ENCODE measurements at regions not wholly inside any gene's neighbourhood (a gene's known extent, or its start where the extent isn't known, plus 50 kb on each side); places are given as distances from the start of the nearest gene placed in this dataset.

DNA sequence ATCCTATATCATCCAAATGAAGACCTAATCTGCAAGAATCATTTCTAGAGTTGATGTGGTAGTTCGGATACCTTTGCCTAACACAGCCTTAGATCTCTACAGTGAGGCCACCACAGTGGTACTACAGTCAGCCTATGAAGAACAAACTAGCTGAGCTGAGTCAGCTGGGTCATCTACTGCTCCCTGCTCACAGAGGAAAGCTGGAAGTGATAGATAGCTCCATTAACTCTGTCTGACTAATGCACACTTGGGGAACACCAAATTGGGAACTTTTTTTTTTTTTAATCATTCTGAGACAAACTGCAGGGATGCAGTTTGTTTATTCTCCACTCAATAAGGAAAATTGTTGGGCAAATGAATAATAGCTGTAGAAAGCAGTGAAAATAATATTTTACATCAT, 1160.6 kb downstream of the PCDH9 start:
- no peak for DNase-seq

DNA sequence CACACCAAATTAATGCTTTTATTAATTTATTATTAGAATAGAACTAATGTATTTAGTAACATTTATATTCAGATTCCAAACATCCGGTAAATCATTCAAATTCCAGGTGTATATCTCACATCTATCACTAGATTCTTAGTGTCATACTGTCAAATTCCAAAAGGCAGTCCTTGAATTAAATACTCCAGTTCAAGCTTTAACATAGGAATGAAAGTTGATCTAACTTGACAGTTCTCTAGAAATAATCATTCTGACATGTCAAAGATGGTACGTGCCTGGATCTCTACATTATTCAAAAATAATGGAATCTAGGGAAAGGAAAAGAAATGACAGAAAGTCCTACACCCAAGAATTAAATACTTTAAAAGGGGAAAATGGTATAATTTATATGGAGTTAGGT, 1161.5 kb downstream of the PCDH9 start:
- no peak for DNase-seq

- DNase-seq = no peak
Measured at GRCh38 chr13:66048888-66049287, 1181.2 kb downstream of the PCDH9 start.

GRCh38 chr13:66040506-66040905, 1189.6 kb downstream of the PCDH9 start:
- no peak for DNase-seq

- no peak for DNase-seq
Measured at GRCh38 chr13:66037096-66037495, 1193.0 kb downstream of the PCDH9 start.

- no peak for DNase-seq
Measured at GRCh38 chr13:66036636-66037035, 1193.5 kb downstream of the PCDH9 start.

GRCh38 chr13:66036024-66036614, 1194.0 kb downstream of the PCDH9 start:
- DNase-seq = no peak

DNA sequence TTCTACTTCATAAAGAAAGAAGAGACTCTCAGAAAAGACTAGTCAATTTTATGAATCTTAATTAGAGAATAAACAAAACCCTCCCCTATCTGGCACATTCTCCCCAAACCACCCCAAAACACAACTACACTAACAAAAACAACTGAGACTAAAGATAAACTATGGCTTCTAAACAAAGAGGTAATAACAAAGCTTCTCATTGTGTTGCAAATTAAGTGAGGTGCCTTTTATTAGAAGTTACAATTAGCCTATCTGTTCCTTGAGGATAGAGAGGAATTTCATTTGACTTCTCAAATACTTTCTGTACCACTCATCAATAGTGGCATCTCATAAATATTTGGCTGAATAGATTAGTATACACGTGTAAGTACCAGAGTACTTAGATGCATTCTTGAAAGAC, 1196.2 kb downstream of the PCDH9 start:
- no peak for DNase-seq

DNA sequence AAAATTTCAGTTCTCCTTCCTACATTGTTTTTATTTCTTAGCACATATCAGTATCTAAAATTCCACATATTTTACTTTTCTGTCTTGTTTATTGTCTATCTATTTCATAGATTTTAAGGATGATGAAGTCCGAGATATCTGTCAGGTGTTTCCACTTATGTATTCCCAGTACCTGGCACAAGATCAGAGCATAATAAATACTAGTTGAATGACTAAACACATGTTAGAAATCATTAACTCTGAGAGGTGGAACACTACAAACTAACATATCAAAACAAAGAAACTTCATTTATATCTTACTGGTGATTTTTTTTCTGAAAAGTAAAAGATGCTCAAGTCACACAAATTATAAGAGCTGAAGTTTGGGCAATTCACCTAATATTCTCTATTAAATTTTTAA, 1208.3 kb downstream of the PCDH9 start:
- no peak for DNase-seq

GRCh38 chr13:66014771-66015170, 1215.4 kb downstream of the PCDH9 start:
- no peak for DNase-seq

GRCh38 chr13:66009241-66009640, 1220.9 kb downstream of the PCDH9 start:
- DNase-seq = no peak

- DNase-seq = no peak
Measured at GRCh38 chr13:66003558-66003957, 1226.6 kb downstream of the PCDH9 start.

GRCh38 chr13:66001140-66001539, 1229.0 kb downstream of the PCDH9 start:
- DNase-seq = no peak

- no peak for DNase-seq
Measured at GRCh38 chr13:65999411-65999810, 1230.7 kb downstream of the PCDH9 start.

DNA sequence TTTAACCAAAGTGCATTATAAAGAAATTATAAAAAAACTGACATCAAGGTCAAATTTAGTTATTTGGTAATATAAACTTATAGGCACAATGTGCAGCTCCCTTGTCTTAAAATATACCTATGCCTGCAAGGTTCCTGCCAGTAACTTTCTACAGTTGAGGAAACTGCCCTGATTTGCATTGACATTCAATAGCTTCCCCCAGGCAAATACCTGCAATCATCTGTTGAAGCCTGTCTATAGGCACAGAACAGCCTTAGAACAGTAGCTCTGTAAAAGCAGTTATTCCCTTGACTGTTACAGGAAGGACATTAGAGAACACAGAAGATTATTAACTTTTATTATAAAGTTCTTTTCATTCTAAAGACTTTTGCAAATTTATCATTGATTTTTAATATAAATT, 1239.5 kb downstream of the PCDH9 start:
- DNase-seq = no peak

DNA sequence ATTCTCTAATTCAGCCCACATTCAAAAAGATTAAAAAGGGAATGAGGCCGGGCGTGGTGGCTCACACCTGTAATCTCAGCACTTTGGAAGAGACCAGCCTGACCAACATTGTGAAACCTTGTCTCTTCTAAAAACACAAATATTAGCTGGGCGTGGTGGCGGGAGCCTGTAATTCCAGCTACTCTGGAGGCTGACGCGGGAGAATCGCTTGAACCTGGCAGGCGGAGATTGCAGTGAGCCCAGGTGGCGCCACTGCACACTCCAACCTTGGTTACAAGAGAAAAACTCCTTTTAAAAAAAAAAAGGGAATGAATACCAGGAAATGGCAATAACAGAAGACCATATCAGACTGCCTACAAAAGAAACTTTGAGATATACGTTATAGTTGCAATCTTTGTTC, 1244.5 kb downstream of the PCDH9 start:
- DNase-seq = no peak

DNA sequence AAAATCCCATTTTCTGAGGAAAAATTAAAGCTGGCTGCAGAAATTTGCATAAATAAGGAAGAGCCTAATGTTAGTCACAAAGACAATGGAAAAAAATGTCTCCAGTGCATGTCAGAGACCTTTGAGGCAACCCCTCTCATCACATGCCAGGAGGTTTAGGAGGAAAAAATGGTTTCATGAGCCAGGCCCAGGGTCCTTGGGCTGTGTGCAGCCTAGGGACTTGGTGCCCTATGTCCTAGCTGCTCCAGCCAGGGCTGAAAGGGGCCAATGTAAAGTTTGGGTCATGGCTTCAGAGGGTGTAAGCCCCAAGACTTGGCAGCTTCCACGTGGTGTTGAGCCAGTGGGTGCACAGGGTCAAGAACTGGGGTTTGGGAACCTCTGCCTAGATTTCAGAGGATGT, 1252.6 kb downstream of the PCDH9 start:
- DNase-seq = no peak

DNA sequence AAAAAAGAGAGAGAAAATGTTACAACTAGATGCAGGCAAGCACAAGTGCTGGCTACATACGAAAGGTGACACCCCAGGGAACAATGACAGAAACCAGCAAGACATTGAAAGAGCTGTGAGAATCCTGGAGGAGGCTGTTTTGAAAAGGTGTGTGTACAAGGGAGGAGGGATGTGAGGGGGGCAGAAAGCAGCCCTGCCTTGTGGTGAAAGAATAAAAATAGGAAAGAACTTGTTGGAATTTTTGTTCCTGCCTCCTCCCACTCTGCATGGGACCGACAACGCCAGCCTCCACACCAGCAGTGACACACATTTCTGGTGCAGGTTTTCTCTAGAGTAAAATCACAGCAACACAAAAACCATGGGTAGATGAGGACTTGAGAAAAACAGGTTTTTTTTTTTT, 1258.6 kb downstream of the PCDH9 start:
- DNase-seq = no peak

- DNase-seq = peak in 2 of 4 experiments; percentile 1 to 13
Measured at GRCh38 chr13:65966991-65967451, 1263.1 kb downstream of the PCDH9 start.

DNA sequence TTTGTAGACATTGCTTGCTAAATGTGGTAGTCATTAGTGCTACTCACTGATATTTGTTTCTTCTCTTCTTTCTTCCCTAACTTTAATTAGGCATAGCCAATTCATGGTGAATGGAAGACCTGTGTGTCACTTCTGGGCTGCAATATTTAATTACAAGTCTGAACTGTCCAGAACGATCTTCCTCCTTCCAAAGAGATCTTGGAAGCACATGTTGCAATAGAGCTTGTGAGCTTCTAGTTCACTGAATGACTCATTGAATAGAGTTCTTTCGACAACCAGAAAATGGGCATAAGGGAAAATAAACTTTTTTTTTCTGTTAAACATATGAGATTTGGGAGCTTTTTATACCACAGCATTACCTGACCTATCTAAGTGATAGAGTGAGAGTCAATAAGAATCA, 1264.6 kb downstream of the PCDH9 start:
- DNase-seq = peak in 1 of 4 experiments; percentile 15

GRCh38 chr13:65964672-65965071, 1265.5 kb downstream of the PCDH9 start:
- no peak for DNase-seq

DNA sequence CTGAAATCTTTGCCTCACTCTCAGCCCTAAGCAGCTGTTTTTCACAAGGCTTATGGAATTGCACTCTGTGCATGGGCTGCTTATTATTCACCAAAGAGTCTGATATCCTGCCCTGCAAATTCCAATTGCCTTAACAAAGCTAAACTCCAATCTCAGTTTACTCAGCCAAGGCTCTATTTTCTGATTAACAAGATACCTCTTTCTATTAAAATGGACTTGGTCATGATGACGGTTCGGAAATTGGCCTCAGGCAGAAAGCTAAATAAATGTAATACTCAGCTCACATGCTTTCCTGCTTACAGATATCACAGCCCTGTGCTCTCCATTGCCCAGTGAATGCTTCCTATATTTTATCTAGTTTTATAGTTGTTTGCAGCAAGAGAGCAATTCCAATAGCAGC, 1270.8 kb downstream of the PCDH9 start:
- DNase-seq = no peak

- no peak for DNase-seq
Measured at GRCh38 chr13:65946387-65946786, 1283.7 kb downstream of the PCDH9 start.

DNA sequence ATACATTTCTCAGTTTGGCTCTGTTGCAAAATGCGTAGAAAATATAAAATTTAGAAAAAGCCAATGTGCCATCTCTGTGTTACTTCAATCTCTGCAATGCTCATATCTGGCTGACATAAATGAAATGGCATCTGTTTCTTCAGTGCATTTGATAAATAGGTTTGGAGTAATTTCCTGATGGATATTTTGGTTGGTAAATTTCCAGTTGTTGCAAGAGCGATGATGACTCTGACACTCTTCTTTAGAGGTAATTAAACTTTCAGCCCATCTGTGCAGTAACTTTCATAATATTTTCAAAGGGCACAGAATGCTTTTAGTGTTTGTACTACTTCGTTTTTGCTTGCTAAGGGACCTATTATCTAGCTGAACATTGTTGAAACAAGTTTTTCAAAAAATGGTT, 1286.4 kb downstream of the PCDH9 start:
- DNase-seq = no peak

DNA sequence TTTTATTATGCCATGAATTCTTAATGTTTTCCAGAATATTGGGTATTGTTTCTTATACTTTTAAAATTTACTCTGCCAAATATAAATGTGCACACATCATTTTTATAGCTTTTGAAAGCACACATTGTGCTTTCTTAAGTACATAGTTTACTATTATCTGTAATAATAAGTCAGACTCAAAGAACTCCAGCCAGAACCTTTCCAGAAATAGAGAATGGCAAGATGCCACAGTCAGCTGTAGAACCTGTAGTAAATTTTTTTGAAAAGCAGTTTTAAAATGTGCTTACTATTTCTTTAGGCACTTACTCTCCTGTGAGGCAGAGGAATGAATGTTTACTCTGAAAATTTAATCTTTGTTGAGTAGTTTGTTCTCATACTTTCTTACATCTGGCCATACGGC, 1287.1 kb downstream of the PCDH9 start:
- no peak for DNase-seq

Data from suppressor macrophage (primary cell).